NB4 (cell line): ENCODE measurements at regions not wholly inside any gene's neighbourhood (a gene's known extent, or its start where the extent isn't known, plus 50 kb on each side); places are given as distances from the start of the nearest gene placed in this dataset.

Experiments used
- CTCF ChIP-seq: IDR thresholded peaks from one replicate; pipeline ENCODE4 v1.5.1; 2012; ENCODE audit warnings: low read depth, low read length
- MYC ChIP-seq: IDR thresholded peaks from 2 replicates; pipeline ENCODE4 v1.6.1; 2011; ENCODE audit warnings: low read depth, low read length
- POLR2A ChIP-seq: IDR thresholded peaks from 2 replicates; pipeline ENCODE4 v1.6.1; 2011; ENCODE audit warnings: mild to moderate bottlenecking; ENCODE audit not compliant: insufficient read length; ENCODE audit errors: extremely low read depth

GRCh38 chr20:63115651-63116411 lies 100.1 kb downstream of the YTHDF1 start:
- no peak for TF ChIP-seq CTCF
- no peak for TF ChIP-seq POLR2A
- TF ChIP-seq MYC: no peak
